K562 (cell line): ENCODE measurements at regions not wholly inside any gene's neighbourhood (a gene's known extent, or its start where the extent isn't known, plus 50 kb on each side); places are given as distances from the start of the nearest gene placed in this dataset.
"Not testable (repeated sequence)": the region's sequence is repeated elsewhere in the genome, so short reads cannot be mapped to it uniquely, and the experiment has no call there.

Source experiments
- ATAC-seq: fragments of 200-7000 bp; cut with Tn5 transposase; 3 replicates; pipeline ENCODE4 v1.9.1; 2020; ENCODE audit warnings: moderate library complexity
- BruUV-seq: library from RNA; stranded (reverse); fragments of 400-500 nt; replicated peaks from 2 replicates; lab custom pipeline; 2021; lab: Mats Ljungman, UMichigan
- CTCF ChIA-PET: fragments of 300-600 bp; formaldehyde crosslinking; extraction: SDS; loops from one replicate; lab custom pipeline; 2021; ENCODE audit warnings: low intra/inter-chr PET ratio; lab: Yijun Ruan, JAX
- POLR2A ChIA-PET: fragments of 300-600, 350-650 bp; sonication (Branson Sonifier 250); formaldehyde crosslinking; extraction: SDS; loops from one replicate; lab custom pipeline; 2021; ENCODE audit warnings: antibody characterized with exemption, inconsistent platforms; lab: Yijun Ruan, JAX
- DNase-seq, 4 experiments: peaks; one replicate each; pipeline versions ENCODE4 v3.0.0 to v3.0.0-alpha.2; 2011 to 2018; ENCODE audit warnings: low spot score in 3 of 4, mixed read lengths in 3 of 4; ENCODE audit errors: extremely low read depth in 1 of 4
- FAIRE-seq: peaks from 2 replicates; lab custom pipeline; 2011; peaks lifted over from hg19 to GRCh38; lab: Jason Lieb, UNC
- H2AFZ ChIP-seq: 2 replicates; pipeline ENCODE4 v1.6.0; 2011; ENCODE audit warnings: low read depth, low read length, control low read depth, inconsistent platforms
- H3K27ac ChIP-seq: fragments of 200-600 bp; 3 replicates; pipeline ENCODE4 v1.8.0; 2011; ENCODE audit warnings: low read depth, mild to moderate bottlenecking, control low read depth, inconsistent platforms, low read length, moderate library complexity, mixed read lengths; ENCODE audit errors: extremely low read depth
- H3K27me3 ChIP-seq, 2 experiments: fragments of 300-600 bp in 1 of 2; 2 replicates in 1 of 2; 3 replicates in 1 of 2; pipeline versions ENCODE4 v1.6.0 to v1.8.0; 2011; ENCODE audit warnings: inconsistent platforms in 2 of 2, low read length in 2 of 2, mild to moderate bottlenecking in 1 of 2, mixed read lengths in 1 of 2, moderate library complexity in 1 of 2; ENCODE audit not compliant: control insufficient read depth in 2 of 2, insufficient read depth in 2 of 2
- H3K36me3 ChIP-seq: fragments of 300-600 bp; 3 replicates; pipeline ENCODE4 v1.8.0; 2011; ENCODE audit warnings: mild to moderate bottlenecking, low read length, inconsistent platforms; ENCODE audit not compliant: control insufficient read depth, insufficient read depth
- H3K4me1 ChIP-seq, 2 experiments: fragments of 200-600 bp in 1 of 2; replicated peaks in 1 of 2; 2 replicates in 1 of 2; 3 replicates in 1 of 2; pipeline versions ENCODE4 v1.5.1 to v1.8.0; 2011; ENCODE audit warnings: inconsistent platforms in 2 of 2, low read length in 2 of 2, mild to moderate bottlenecking in 1 of 2, mixed read lengths in 1 of 2, moderate library complexity in 1 of 2; ENCODE audit not compliant: control insufficient read depth in 2 of 2, insufficient read depth in 2 of 2
- H3K4me2 ChIP-seq: 2 replicates; pipeline ENCODE4 v1.6.1; 2011; ENCODE audit warnings: low read length, control low read depth, inconsistent platforms, mixed read lengths; ENCODE audit not compliant: insufficient read depth
- H3K4me3 ChIP-seq: fragments of 200-600 bp; sonication (generic), shearing (Covaris generic); 2 replicates; pipeline ENCODE4 v1.5.1; 2016; ENCODE audit warnings: control low read depth, inconsistent platforms
- H3K79me2 ChIP-seq: fragments of 200-600 bp; 3 replicates; pipeline ENCODE4 v1.8.0; 2011; ENCODE audit warnings: low read length, inconsistent platforms; ENCODE audit not compliant: control insufficient read depth, insufficient read depth
- H3K9ac ChIP-seq, 2 experiments: 2 replicates each; pipeline versions ENCODE4 v1.6.0 to v1.6.1; 2011; ENCODE audit warnings: low read depth in 2 of 2, low read length in 2 of 2, control low read depth in 1 of 2, inconsistent platforms in 1 of 2, mild to moderate bottlenecking in 1 of 2, mixed read lengths in 1 of 2; ENCODE audit not compliant: insufficient read depth in 1 of 2
- H3K9me1 ChIP-seq: one replicate; pipeline ENCODE4 v1.6.0; 2011; ENCODE audit warnings: inconsistent platforms, mild to moderate bottlenecking, low read length, moderate library complexity; ENCODE audit not compliant: control insufficient read depth, insufficient read depth
- H3K9me3 ChIP-seq: replicated peaks from 2 replicates; pipeline ENCODE4 v1.5.1; 2011; ENCODE audit warnings: low read depth, low read length, inconsistent platforms; ENCODE audit not compliant: control insufficient read depth, insufficient read depth
- H4K20me1 ChIP-seq: replicated peaks from 2 replicates; pipeline ENCODE4 v1.6.1; 2011; ENCODE audit warnings: low read length, inconsistent platforms, mixed read lengths; ENCODE audit not compliant: control insufficient read depth, insufficient read depth
- ADNP ChIP-seq: fragments of 200-800 bp; sonication (Bioruptor generic); IDR thresholded peaks from 2 replicates; pipeline ENCODE4 v1.6.1; 2016; ENCODE audit warnings: missing genetic modification characterization, missing compliant biosample characterization
- CBFB ChIP-seq: sonication (generic); formaldehyde crosslinking; IDR thresholded peaks from 2 replicates; pipeline ENCODE4 v1.4.0; 2020; ENCODE audit warnings: mild to moderate bottlenecking, missing genetic modification reagents
- CEBPB ChIP-seq: fragments of 450-650 bp; IDR thresholded peaks from 2 replicates; pipeline ENCODE4 v1.6.1; 2016; ENCODE audit warnings: missing genetic modification characterization, missing compliant biosample characterization
- CHD4 ChIP-seq: fragments of 200-600 bp; sonication (generic); IDR thresholded peaks from 3 replicates; pipeline ENCODE4 v1.6.1; 2012; ENCODE audit warnings: low read depth, mild to moderate bottlenecking, mixed read lengths, low read length, inconsistent platforms; ENCODE audit not compliant: insufficient read depth, insufficient replicate concordance, poor library complexity, severe bottlenecking
- ERF ChIP-seq: fragments of 450-650 bp; formaldehyde crosslinking; IDR thresholded peaks from 2 replicates; pipeline ENCODE4 v1.4.0; 2020; ENCODE audit warnings: mild to moderate bottlenecking, mixed read lengths
- FOXJ2 ChIP-seq: fragments of 200-800 bp; sonication (Bioruptor generic); IDR thresholded peaks from 2 replicates; pipeline ENCODE4 v1.6.1; 2016; ENCODE audit warnings: missing genetic modification characterization, missing compliant biosample characterization
- HDAC1 ChIP-seq, 2 experiments: fragments of 450-650 bp; IDR thresholded peaks; 2 replicates each; pipeline ENCODE4 v1.6.1; 2016 to 2017; ENCODE audit warnings: inconsistent platforms in 1 of 2, mild to moderate bottlenecking in 1 of 2, moderate library complexity in 1 of 2
- MCM5 ChIP-seq: fragments of 450-650 bp; IDR thresholded peaks from 2 replicates; pipeline ENCODE4 v1.6.1; 2016; ENCODE audit warnings: low read depth
- MEF2A ChIP-seq: IDR thresholded peaks from 2 replicates; pipeline ENCODE4 v1.6.1; 2011; ENCODE audit warnings: low read depth, mild to moderate bottlenecking, low read length, moderate library complexity; ENCODE audit not compliant: control insufficient read depth
- MIER1 ChIP-seq: fragments of 450-650 bp; IDR thresholded peaks from 2 replicates; pipeline ENCODE4 v1.6.1; 2016; ENCODE audit warnings: antibody characterized with exemption, mild to moderate bottlenecking, low read depth
- TAF7 ChIP-seq: fragments of 450-650 bp; IDR thresholded peaks from 2 replicates; pipeline ENCODE4 v1.6.1; 2016; ENCODE audit warnings: missing genetic modification characterization, missing compliant biosample characterization
- TFAM ChIP-seq: fragments of 250-450 bp; sonication (Bioruptor Pico); conservative IDR thresholded peaks from 2 replicates; pipeline ENCODE4 v1.5.0; 2021; ENCODE audit warnings: mild to moderate bottlenecking, moderate library complexity
- ZBTB8A ChIP-seq: fragments of 450-650 bp; IDR thresholded peaks from 2 replicates; pipeline ENCODE4 v1.6.1; 2018; ENCODE audit warnings: mild to moderate bottlenecking, moderate library complexity; ENCODE audit not compliant: partially characterized antibody
- ZC3H4 ChIP-seq: sonication (generic); formaldehyde crosslinking; IDR thresholded peaks from 2 replicates; pipeline ENCODE4 v1.9.0; 2021; ENCODE audit warnings: missing genetic modification reagents, borderline replicate concordance
- ZNF253 ChIP-seq: fragments of 250-450 bp; sonication (Bioruptor Pico); conservative IDR thresholded peaks from 2 replicates; pipeline ENCODE4 v1.6.1; 2021; ENCODE audit warnings: mild to moderate bottlenecking
- ZNF76 ChIP-seq: fragments of 250-450 bp; sonication (Bioruptor Pico); IDR thresholded peaks from 2 replicates; pipeline ENCODE4 v1.4.0; 2020; ENCODE audit warnings: mild to moderate bottlenecking, moderate library complexity, borderline replicate concordance
- WGBS: fragments of 100-300 bp; shearing (Covaris generic); methylation state at CpG from one replicate; pipeline ENCODE4 v1.1.6; 2016; ENCODE audit warnings: low coverage, mixed read lengths; ENCODE audit not compliant: insufficient coverage; ENCODE audit errors: missing lambda C conversion rate; 5-methylcytosine and 5-hydroxymethylcytosine counted together
- in situ Hi-C: fragments of 300-500 bp; cut with MboI; formaldehyde crosslinking; loops from 4 replicates; pipeline ENCODE4 v1.15.0; 2018; ENCODE audit warnings: inconsistent platforms, mixed read lengths
- intact Hi-C: fragments of 100-400 bp; cut with micrococcal nuclease; formaldehyde crosslinking; loops from 2 replicates; pipeline ENCODE4 v1.14.2; 2022
- TF ChIP-seq, protein P1 (sequence below): sonication (generic); formaldehyde crosslinking; IDR thresholded peaks from 2 replicates; pipeline ENCODE4 v1.8.1; 2023; ENCODE audit warnings: mild to moderate bottlenecking, missing genetic modification reagents

- TF ChIP-seq ADNP (tag) (no peak), CHD4 (no peak), MCM5 (no peak), FOXJ2 (tag) (no peak), CEBPB (tag) (no peak), ERF (no peak), MEF2A (no peak), HDAC1 (IDR thresholded peaks at IDR 0.05) (no peak), ZNF253 (CRISPR knock-in tag) (no peak), ZC3H4 (CRISPR knock-in tag) (no peak), TFAM (CRISPR knock-in tag) (no peak), ZNF76 (CRISPR knock-in tag) (no peak), ZBTB8A (no peak), CBFB (CRISPR knock-in tag) (no peak), TAF7 (tag) (no peak), MIER1 (no peak)
- TF ChIP-seq, protein P1, sequence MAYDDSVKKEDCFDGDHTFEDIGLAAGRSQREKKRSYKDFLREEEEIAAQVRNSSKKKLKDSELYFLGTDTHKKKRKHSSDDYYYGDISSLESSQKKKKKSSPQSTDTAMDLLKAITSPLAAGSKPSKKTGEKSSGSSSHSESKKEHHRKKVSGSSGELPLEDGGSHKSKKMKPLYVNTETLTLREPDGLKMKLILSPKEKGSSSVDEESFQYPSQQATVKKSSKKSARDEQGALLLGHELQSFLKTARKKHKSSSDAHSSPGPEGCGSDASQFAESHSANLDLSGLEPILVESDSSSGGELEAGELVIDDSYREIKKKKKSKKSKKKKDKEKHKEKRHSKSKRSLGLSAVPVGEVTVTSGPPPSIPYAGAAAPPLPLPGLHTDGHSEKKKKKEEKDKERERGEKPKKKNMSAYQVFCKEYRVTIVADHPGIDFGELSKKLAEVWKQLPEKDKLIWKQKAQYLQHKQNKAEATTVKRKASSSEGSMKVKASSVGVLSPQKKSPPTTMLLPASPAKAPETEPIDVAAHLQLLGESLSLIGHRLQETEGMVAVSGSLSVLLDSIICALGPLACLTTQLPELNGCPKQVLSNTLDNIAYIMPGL (CRISPR knock-in tag), result no peak
- TF ChIP-seq, all 486 proteins: peak for 0
- BruUV-seq, result no TSS peak
- in situ Hi-C loops (no loop called here), intact Hi-C loops (no loop called here)
- POLR2A ChIA-PET, result no interaction called here
- H3K79me2 ChIP-seq, result no peaks in the 10 kb centered on the region
- no peak for DNase-seq
- H3K4me3 ChIP-seq, result no peak overlapping the region
- H3K36me3 ChIP-seq, result no peaks in the 10 kb centered on the region
- no peaks in the 10 kb centered on the region for H3K27me3 ChIP-seq
- H2AFZ ChIP-seq, result no peak overlapping the region
- no peaks in the 10 kb centered on the region for H3K4me1 ChIP-seq
- no peaks in the 10 kb centered on the region for H3K9me3 ChIP-seq
- no peaks in the 10 kb centered on the region for H4K20me1 ChIP-seq
- H3K27ac ChIP-seq, result no peak overlapping the region
- no peak overlapping the region for H3K4me2 ChIP-seq
- H3K9ac ChIP-seq, result no peak overlapping the region
- CTCF ChIA-PET, result no interaction called here
- no peaks in the 10 kb centered on the region for H3K9me1 ChIP-seq
- no peak for ATAC-seq
- FAIRE-seq, result no peak
Observed at GRCh38 chr11:23320131-23320530, 459.9 kb upstream of the CCDC179 start.

- H3K27ac ChIP-seq, POLR2A ChIA-PET, H4K20me1 ChIP-seq, BruUV-seq, DNase-seq, CTCF ChIA-PET, H3K79me2 ChIP-seq, H3K4me1 ChIP-seq, ATAC-seq, in situ Hi-C loops, FAIRE-seq, H3K27me3 ChIP-seq, H3K36me3 ChIP-seq, H3K9me3 ChIP-seq, H3K9ac ChIP-seq, H3K4me2 ChIP-seq, H3K4me3 ChIP-seq, intact Hi-C loops, H2AFZ ChIP-seq, H3K9me1 ChIP-seq: not testable (repeated sequence)
- 2% methylated on average over 6 of the region's 6 CpGs for WGBS
Observed at GRCh38 chr11:23335586-23335985, 475.3 kb upstream of the CCDC179 start.
